ENCODE measurements at regions not wholly inside any gene's neighbourhood (a gene's known extent, or its start where the extent isn't known, plus 50 kb on each side); places are given as distances from the start of the nearest gene placed in this dataset.

DNA sequence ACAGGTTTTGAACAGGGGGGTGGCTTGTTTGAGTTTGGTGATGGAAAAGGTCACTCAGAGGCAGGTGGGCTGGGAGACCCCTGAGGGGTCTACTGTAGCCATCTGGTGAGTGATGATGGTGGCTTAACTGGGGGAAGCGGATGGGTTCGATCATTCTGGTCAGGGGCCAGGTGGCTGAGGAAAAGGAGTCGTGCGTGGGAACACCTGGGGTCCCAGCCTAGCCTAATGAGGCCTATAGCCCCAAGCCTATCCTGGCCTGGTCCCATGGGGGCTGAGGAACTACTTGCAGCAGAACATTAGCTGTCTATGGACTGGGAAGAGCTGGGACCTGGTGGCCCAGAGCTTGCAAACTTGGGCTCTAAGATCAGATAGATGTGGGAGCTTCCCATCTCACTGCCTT lies 158.4 kb upstream of the MYL2 start:
- Mint-ChIP-seq H3K4me3 (ENCODE audit: unreplicated experiment) (peak overlapping the region; percentile 45), H3K4me1 (ENCODE audit: low read depth, unreplicated experiment) (peaks cover 51% of the 10 kb centered on the region), H3K36me3 (ENCODE audit: unreplicated experiment) (no peaks in the 10 kb centered on the region), H3K27ac (ENCODE audit: unreplicated experiment) (peak overlapping the region; percentile 57), H3K27me3 (ENCODE audit: unreplicated experiment) (peaks cover 13% of the 10 kb centered on the region), H3K9me3 (ENCODE audit: unreplicated experiment) (peaks cover 11% of the 10 kb centered on the region)
- TF ChIP-seq, protein P1, sequence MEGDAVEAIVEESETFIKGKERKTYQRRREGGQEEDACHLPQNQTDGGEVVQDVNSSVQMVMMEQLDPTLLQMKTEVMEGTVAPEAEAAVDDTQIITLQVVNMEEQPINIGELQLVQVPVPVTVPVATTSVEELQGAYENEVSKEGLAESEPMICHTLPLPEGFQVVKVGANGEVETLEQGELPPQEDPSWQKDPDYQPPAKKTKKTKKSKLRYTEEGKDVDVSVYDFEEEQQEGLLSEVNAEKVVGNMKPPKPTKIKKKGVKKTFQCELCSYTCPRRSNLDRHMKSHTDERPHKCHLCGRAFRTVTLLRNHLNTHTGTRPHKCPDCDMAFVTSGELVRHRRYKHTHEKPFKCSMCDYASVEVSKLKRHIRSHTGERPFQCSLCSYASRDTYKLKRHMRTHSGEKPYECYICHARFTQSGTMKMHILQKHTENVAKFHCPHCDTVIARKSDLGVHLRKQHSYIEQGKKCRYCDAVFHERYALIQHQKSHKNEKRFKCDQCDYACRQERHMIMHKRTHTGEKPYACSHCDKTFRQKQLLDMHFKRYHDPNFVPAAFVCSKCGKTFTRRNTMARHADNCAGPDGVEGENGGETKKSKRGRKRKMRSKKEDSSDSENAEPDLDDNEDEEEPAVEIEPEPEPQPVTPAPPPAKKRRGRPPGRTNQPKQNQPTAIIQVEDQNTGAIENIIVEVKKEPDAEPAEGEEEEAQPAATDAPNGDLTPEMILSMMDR (IDR thresholded peaks at IDR 0.05; ENCODE audit: partially characterized antibody, unreplicated experiment), result no peak
- DNase-seq, result peak; percentile 52

DNA sequence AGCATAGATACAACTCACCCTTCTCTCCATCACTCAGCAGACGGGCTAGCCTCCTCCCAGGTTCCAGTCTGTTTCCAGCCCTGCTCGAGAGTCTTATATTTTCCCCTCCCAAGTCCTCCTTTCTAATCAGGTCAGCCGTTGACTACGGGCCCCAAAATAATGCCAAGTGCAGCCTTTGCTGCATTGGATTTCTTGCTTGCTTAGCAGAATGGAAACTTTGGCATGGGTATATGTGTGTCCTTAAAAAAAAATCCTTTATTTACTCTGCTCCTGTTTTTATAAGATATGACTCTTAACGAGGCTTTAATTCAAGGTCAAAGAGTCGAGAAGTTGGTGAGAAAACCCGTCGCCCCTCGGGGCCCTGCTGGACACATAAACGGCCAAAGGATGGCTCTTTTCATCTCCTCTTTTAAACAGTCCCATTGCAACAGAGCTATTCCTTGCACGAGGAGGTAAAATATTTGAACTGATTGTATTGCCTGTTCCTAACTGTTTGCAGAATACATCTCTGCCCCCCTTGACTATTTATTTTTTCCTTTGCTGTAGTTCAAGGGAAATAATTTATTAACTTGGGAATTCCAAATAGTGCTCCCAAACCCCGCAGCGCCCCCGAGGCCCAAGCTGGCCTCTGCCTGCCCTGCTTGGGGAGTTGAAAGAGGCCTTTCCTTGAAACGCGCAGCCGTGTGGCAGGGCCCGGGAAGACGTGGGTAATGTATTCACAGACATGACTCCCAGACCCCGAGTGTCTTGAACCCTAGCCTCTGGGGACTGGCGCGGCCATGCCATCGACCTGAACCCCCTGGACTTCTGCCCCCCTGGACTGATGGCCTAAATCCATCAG lies 156.5 kb upstream of the MYL2 start:
- no peak overlapping the region for H3K27ac Mint-ChIP-seq (ENCODE audit: unreplicated experiment)
- DNase-seq, result peak; percentile 46
- H3K27me3 Mint-ChIP-seq (ENCODE audit: unreplicated experiment), result peaks cover 6% of the 10 kb centered on the region
- H3K9me3 Mint-ChIP-seq (ENCODE audit: unreplicated experiment), result peaks cover 8% of the 10 kb centered on the region
- H3K4me3 Mint-ChIP-seq (ENCODE audit: unreplicated experiment), result no peak overlapping the region
- no peaks in the 10 kb centered on the region for H3K36me3 Mint-ChIP-seq (ENCODE audit: unreplicated experiment)
- peaks cover 42% of the 10 kb centered on the region for H3K4me1 Mint-ChIP-seq (ENCODE audit: low read depth, unreplicated experiment)
- TF ChIP-seq, protein P1 (IDR thresholded peaks at IDR 0.05; ENCODE audit: partially characterized antibody, unreplicated experiment), result no peak

DNA sequence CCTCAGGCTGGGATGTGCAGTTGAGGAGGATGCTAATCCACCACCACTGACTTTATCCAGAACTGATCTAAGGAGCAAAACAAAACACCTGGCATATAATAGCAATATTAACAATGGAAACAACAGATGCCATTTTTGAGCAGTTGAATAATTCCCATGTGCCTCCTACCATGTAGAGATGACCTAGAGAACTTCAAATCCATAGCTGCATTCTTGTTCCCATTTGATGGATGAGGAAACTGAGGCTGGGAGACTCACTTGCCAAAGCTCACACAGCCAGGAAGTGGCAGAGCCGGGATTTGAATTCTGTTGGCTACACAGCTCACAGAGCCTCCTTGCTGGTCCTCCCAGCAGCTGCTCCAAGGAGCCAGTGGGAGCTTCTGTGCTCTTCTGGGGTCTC lies 155.8 kb upstream of the MYL2 start:
- no peak overlapping the region for H3K27ac Mint-ChIP-seq (ENCODE audit: unreplicated experiment)
- TF ChIP-seq, protein P1 (IDR thresholded peaks at IDR 0.05; ENCODE audit: partially characterized antibody, unreplicated experiment), result no peak
- peaks cover 36% of the 10 kb centered on the region for H3K4me1 Mint-ChIP-seq (ENCODE audit: low read depth, unreplicated experiment)
- peaks cover 8% of the 10 kb centered on the region for H3K9me3 Mint-ChIP-seq (ENCODE audit: unreplicated experiment)
- no peak for DNase-seq
- no peak overlapping the region for H3K4me3 Mint-ChIP-seq (ENCODE audit: unreplicated experiment)
- H3K27me3 Mint-ChIP-seq (ENCODE audit: unreplicated experiment), result peaks cover 6% of the 10 kb centered on the region
- H3K36me3 Mint-ChIP-seq (ENCODE audit: unreplicated experiment), result no peaks in the 10 kb centered on the region

DNA sequence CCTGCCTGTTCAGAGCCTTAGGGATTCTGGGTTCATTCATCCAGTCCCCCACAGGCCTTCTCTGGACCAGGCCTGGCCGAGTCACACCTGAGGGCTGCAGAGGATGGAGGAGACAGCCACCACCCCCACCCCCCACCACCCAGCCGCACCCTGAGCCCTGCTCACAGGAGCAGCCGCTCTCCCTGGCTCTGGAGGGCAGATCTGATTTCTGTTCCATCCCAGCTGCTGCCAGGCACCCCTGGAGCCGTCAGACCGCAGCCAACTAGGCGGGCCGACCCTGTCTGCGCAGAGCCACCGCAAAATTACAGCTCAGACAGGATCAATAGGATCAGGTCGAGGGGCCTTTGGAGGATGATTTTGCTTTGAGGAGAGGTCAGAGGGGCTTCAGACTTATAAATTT lies 154.6 kb upstream of the MYL2 start:
- TF ChIP-seq, protein P1 (IDR thresholded peaks at IDR 0.05; ENCODE audit: partially characterized antibody, unreplicated experiment), result no peak
- Mint-ChIP-seq H3K4me1 (ENCODE audit: low read depth, unreplicated experiment) (peaks cover 32% of the 10 kb centered on the region), H3K27me3 (ENCODE audit: unreplicated experiment) (peaks cover 9% of the 10 kb centered on the region), H3K36me3 (ENCODE audit: unreplicated experiment) (no peaks in the 10 kb centered on the region), H3K4me3 (ENCODE audit: unreplicated experiment) (peak overlapping the region; percentile 30), H3K9me3 (ENCODE audit: unreplicated experiment) (peaks cover 4% of the 10 kb centered on the region), H3K27ac (ENCODE audit: unreplicated experiment) (peak overlapping the region; percentile 44)
- no peak for DNase-seq

DNA sequence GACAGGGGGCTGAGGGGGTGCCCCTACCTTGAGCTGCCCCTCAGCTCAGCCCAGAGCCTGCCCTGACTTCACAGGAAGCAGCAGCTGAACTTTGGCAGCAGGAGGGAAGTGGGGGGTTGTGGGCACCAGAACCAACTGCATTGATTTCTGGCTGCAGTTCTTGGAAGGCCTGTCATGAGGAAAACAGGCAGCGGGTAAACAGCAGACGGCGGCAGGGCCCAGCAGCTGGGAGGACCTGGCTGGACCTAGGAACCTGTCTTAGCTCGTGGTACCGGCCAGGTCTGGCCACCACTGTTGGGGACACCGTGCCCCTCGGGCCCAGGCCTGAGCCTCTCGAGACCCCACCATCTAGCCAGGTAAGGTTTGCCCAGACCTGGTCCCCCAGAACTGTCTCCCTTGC lies 154.2 kb upstream of the MYL2 start:
- H3K4me1 Mint-ChIP-seq (ENCODE audit: low read depth, unreplicated experiment), result peaks cover 32% of the 10 kb centered on the region
- no peak for DNase-seq
- H3K27ac Mint-ChIP-seq (ENCODE audit: unreplicated experiment), result no peak overlapping the region
- H3K9me3 Mint-ChIP-seq (ENCODE audit: unreplicated experiment), result peaks cover 4% of the 10 kb centered on the region
- H3K27me3 Mint-ChIP-seq (ENCODE audit: unreplicated experiment), result peaks cover 10% of the 10 kb centered on the region
- no peaks in the 10 kb centered on the region for H3K36me3 Mint-ChIP-seq (ENCODE audit: unreplicated experiment)
- TF ChIP-seq, protein P1 (IDR thresholded peaks at IDR 0.05; ENCODE audit: partially characterized antibody, unreplicated experiment), result no peak
- H3K4me3 Mint-ChIP-seq (ENCODE audit: unreplicated experiment), result no peak overlapping the region

All from glutamatergic neuron (in vitro differentiated cells).